ENCODE measurements at regions not wholly inside any gene's neighbourhood (a gene's known extent, or its start where the extent isn't known, plus 50 kb on each side); places are given as distances from the start of the nearest gene placed in this dataset.
"Not testable (repeated sequence)": the region's sequence is repeated elsewhere in the genome, so short reads cannot be mapped to it uniquely, and the experiment has no call there.

DNA sequence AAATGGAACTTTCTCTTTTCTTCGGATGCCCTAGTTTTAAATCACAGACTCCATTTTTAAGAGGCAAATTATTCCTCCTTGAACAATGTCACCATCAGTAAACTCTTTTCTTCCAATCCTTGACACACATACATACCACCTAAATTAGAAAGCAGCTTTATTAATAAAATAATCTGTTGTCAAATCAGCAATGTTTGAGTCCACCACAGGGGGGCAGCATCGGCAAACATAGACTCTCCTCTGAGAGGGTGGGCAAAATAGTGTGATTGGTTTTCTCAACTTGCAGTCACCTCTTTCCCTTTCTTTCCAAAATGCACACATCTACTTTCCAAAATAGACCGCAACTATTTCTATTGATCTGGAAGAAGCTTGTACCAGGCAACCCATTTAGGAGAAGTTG, 438.4 kb upstream of the OR4E1 start:
- TF ChIP-seq, protein P1, sequence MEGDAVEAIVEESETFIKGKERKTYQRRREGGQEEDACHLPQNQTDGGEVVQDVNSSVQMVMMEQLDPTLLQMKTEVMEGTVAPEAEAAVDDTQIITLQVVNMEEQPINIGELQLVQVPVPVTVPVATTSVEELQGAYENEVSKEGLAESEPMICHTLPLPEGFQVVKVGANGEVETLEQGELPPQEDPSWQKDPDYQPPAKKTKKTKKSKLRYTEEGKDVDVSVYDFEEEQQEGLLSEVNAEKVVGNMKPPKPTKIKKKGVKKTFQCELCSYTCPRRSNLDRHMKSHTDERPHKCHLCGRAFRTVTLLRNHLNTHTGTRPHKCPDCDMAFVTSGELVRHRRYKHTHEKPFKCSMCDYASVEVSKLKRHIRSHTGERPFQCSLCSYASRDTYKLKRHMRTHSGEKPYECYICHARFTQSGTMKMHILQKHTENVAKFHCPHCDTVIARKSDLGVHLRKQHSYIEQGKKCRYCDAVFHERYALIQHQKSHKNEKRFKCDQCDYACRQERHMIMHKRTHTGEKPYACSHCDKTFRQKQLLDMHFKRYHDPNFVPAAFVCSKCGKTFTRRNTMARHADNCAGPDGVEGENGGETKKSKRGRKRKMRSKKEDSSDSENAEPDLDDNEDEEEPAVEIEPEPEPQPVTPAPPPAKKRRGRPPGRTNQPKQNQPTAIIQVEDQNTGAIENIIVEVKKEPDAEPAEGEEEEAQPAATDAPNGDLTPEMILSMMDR (IDR thresholded peaks at IDR 0.05; ENCODE audit: insufficient read depth, missing control alignments): peak; percentile 26
- no peak for DNase-seq (ENCODE audit: insufficient read length, low spot score)
- FAIRE-seq: no peak

DNA sequence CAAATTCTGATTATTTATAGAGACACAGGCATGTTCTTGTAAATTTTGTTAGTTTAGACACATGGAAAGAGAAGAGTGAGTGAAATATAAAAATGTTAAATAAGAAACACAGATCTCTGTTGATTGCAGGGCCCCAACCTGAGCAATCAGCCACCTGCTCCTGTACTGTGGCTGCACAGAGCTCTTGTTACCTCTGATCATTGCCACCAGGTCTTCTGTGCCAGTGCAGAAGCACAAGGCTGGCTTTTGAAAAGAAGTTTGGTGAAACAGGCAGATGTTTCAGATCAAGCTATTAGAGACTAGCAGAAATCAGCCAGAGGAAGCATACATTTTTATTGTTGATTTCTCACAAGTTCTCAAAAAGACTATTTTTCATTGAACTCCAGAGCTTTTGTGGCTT, 434.1 kb upstream of the OR4E1 start:
- TF ChIP-seq, protein P1 (IDR thresholded peaks at IDR 0.05; ENCODE audit: insufficient read depth, missing control alignments): no peak
- FAIRE-seq (no peak), DNase-seq (ENCODE audit: insufficient read length, low spot score) (no peak)

DNA sequence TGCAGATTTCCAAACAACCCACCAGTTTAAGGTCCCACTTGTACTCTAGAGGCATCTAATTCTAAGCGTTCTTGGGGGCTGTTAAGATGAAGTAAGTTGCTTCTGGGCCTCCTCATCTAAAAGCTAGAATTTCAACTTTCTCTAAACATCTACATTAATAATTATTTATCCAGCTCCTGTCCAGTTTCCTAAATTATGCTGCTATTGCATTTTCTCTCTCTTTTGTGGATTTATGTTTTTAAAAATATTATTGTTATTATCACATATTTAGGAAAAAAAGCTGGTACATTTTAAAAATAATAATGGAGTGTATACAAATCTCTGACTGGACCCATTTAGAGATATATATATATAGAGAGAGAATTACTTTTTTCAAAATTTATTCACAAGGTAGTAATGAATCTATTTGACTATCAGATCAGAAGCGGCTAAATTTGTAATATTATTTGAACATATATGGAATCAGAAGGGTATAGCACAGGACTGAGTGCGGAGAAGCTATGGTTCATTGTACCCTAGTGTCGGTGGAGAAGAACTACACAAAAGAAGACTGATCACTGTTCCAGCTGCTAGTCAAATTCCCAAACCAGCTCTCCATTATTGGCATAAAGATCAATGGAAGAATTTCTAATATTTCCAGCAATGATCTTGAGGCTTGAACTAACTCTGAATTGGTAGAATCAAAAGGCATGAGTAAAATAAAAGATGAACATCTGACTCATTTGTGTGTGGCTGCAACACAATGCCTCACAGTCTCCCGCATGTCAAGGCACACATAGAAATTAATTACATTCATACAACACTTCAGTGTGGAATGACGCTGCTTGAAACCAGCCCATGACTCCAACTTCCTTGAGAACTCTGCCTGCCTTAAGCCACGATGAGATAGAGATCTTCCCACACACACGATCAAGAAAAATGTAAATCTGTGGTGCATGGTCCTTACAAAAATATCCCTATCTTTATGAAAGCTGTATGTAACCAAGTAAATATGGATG, 433.4 kb upstream of the OR4E1 start:
- DNase-seq (ENCODE audit: insufficient read length, low spot score): no peak
- no peak for FAIRE-seq
- TF ChIP-seq, protein P1 (IDR thresholded peaks at IDR 0.05; ENCODE audit: insufficient read depth, missing control alignments): no peak

DNA sequence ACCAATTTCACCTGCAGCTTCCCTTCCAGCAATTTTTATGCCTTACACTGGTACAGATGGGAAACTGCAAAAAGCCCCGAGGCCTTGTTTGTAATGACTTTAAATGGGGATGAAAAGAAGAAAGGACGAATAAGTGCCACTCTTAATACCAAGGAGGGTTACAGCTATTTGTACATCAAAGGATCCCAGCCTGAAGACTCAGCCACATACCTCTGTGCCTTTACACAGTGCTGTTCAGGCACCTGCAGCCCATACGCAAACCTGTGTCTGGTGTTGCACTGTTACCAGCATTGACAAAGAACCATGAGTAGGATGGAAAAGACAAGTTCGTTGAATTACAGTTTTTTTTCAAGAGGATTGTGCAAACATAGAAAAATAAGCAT, 432.0 kb upstream of the OR4E1 start:
- DNase-seq (ENCODE audit: insufficient read length, low spot score) (no peak), FAIRE-seq (no peak)
- TF ChIP-seq, protein P1 (IDR thresholded peaks at IDR 0.05; ENCODE audit: insufficient read depth, missing control alignments): no peak

DNA sequence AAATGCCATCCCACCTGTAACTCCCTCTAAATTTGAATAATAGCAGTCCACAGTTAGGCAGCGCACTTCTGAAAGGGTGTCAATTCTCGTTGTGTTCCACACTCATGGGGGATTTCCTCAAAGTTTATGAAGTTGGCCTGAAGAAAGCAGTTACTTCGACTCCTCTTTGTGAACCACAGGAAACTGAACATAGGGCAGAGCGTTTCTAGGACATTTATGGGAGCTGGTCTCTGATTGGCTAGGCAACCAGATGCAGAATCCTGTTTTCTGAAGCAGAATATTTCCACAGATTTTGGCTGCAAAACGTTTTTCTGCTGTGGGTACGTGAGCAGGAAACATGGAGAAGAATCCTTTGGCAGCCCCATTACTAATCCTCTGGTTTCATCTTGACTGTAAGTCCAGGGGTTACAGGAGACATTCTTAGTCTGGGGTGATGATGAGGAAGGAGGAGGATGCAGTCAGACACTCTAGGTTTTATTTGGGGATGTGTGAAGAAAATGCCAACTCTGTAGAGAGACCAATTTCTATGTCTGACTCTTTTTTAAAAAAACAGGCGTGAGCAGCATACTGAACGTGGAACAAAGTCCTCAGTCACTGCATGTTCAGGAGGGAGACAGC, 431.5 kb upstream of the OR4E1 start:
- FAIRE-seq: no peak
- no peak for DNase-seq (ENCODE audit: insufficient read length, low spot score)
- TF ChIP-seq, protein P1 (IDR thresholded peaks at IDR 0.05; ENCODE audit: insufficient read depth, missing control alignments): no peak

DNA sequence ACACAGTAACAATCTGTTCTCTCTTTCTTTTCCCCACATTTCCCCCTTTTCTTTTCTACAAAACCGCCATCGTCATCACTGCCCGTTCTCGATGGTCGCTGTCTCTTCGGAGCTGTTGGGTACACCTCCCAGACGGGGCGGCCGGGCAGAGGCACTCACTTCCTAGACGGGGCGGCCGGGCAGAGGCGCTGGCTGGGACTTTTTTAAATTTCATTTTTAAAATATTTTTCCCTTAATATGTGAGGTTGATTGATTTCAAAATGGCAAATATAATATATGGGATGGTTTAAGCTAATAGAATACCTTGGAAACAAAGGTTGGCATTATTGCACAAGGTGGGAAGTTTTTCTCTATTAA, 427.1 kb upstream of the OR4E1 start:
- not testable (repeated sequence) for DNase-seq (ENCODE audit: insufficient read length, low spot score); FAIRE-seq

DNA sequence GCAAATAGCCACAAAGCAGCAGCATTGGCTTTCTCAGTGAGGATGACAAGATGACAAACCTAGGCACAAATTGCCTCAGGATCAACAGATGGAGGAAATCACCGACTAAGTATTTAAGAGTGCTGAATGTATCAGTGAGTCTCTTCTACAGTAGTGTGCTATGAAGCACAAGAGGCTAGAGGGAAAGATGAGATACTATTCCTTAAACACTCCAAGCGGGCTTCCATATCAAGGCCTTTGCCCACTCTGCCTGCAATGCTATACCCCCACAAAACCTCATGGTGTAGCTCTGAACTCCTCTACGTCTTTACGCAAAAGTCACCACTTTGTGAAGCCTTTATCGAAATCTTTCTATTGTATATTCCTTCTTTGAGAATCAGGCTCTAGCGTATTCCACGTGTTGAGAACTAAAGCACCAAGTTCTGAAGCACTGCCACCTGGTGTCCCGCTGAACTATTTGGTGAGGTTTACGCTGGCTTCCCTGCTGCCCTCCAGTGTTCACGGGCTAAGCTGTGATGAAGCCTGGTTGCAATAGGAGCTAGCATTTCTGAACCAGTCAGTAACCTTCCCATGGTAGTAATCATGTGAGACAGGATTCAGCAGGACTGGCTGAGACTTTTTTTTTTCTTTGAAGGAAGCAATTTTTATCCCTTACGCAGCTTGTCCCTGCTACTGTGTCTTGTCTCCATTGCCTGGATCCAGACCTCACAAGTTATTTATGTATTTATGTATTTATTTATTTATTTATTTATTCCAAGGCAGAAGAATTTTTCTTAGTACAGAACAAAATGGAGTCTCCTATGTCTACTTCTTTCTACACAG, 426.5 kb upstream of the OR4E1 start:
- no peak for FAIRE-seq
- DNase-seq (ENCODE audit: insufficient read length, low spot score): no peak
- TF ChIP-seq, protein P1 (IDR thresholded peaks at IDR 0.05; ENCODE audit: insufficient read depth, missing control alignments): peak; percentile 26

All from D721Med (cell line).